GM18511 (cell line): ENCODE measurements at regions not wholly inside any gene's neighbourhood (a gene's known extent, or its start where the extent isn't known, plus 50 kb on each side); places are given as distances from the start of the nearest gene placed in this dataset.

Experiments
- ATAC-seq: cut with Tn5 transposase; IDR thresholded peaks from one replicate; pipeline ENCODE4 v1.9.1; 2021; ENCODE audit warnings: mild to moderate bottlenecking, moderate library complexity; ENCODE audit not compliant: unreplicated experiment

- ATAC-seq, result no peak
These were observed 101.4 kb downstream of the TOMM20 start for GRCh38 chr1:235027076-235027861.

DNA sequence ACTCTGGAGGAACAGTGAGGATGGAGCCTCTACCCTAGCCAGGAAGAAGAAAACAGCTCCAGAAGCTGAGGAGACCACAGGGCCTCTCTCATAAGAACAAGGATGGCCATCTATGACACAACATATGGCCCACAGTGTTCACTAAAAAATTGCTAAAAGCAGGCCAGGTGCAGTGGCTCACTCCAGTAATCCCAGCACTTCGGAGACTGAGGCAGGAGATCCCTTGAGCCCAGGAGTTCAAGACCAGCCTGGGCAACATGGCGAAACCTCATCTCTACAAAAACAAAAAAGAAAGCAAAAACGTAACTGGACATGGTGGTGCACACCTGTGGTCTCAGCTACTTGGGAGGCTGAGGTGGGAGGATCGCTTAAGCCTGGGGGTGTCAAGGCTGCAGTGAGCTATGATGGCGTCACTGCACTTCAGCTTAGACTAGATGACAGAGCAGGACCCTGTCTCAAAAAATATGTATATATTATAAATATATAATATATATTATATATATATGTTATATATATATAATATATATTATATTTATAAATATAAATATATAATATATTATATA, 103.1 kb downstream of the TOMM20 start:
- ATAC-seq, result no peak

- ATAC-seq, result no peak
These were observed 103.8 kb downstream of the TOMM20 start for GRCh38 chr1:235024711-235025421.

GRCh38 chr1:235023711-235024439, 104.8 kb downstream of the TOMM20 start:
- no peak for ATAC-seq

GRCh38 chr1:235022981-235023710, 105.5 kb downstream of the TOMM20 start:
- ATAC-seq, result peak; percentile 71

- ATAC-seq, result no peak
These were observed 106.2 kb downstream of the TOMM20 start for GRCh38 chr1:235022341-235022980.

GRCh38 chr1:235021815-235022214, 106.8 kb downstream of the TOMM20 start:
- no peak for ATAC-seq

- no peak for ATAC-seq
These were observed 107.3 kb downstream of the TOMM20 start for GRCh38 chr1:235021321-235021720.

GRCh38 chr1:235019961-235020360, 108.7 kb downstream of the TOMM20 start:
- ATAC-seq, result no peak

GRCh38 chr1:235019471-235019870, 109.2 kb downstream of the TOMM20 start:
- no peak for ATAC-seq

DNA sequence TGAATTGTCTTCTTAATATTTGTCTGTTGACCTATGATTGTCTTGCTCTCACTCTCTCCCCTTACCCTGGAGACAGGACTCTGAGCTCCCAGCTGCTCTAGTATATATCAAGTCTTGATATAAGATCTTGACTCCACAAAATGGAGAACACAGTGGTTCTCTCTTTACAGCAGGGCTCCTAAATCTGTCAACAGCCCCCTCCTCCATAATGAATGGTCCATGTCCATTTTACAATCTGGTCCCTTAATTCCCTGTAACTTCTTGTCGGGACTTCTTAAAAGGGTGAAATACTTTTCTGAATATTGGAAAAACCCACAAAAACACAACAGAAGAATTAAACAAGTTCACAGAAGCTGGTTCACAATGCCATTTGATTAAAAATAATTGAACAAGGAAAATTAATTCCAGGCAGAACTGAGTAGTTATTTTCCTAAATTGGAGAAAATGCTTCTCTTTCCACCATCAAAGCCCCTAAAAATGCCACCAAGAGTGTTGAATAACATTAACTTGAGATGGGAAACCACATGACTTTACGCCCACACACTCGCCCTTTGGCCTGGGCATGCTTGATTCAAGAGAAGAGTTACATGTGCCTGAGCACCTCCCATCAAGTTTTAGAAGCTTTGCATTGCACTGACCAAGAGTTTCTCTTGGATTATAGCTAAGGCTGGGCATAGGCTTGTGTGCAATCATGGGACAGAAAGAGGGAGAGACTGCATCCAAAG, 109.8 kb downstream of the TOMM20 start:
- no peak for ATAC-seq

- no peak for ATAC-seq
These were observed 110.5 kb downstream of the TOMM20 start for GRCh38 chr1:235018161-235018560.

DNA sequence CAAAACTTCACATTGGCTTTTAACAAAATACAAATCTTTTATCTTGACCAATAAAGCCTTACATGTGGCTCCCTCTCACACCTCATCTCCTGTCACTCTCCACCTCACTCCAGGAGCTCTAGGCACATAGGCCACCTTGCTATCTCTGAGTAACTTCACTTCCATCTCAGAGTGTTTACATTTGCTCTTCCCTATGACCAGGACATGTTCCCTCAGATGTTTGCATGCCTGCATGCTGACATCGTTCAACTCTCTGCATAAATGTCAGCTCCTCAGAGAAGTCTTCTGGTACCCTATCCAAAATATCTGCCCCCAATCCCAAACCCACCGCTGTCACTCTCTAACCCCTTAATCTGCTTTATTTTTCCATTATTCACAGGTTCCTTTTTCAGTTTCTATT, 110.9 kb downstream of the TOMM20 start:
- no peak for ATAC-seq

- ATAC-seq, result no peak
These were observed 111.4 kb downstream of the TOMM20 start for GRCh38 chr1:235017191-235017590.

DNA sequence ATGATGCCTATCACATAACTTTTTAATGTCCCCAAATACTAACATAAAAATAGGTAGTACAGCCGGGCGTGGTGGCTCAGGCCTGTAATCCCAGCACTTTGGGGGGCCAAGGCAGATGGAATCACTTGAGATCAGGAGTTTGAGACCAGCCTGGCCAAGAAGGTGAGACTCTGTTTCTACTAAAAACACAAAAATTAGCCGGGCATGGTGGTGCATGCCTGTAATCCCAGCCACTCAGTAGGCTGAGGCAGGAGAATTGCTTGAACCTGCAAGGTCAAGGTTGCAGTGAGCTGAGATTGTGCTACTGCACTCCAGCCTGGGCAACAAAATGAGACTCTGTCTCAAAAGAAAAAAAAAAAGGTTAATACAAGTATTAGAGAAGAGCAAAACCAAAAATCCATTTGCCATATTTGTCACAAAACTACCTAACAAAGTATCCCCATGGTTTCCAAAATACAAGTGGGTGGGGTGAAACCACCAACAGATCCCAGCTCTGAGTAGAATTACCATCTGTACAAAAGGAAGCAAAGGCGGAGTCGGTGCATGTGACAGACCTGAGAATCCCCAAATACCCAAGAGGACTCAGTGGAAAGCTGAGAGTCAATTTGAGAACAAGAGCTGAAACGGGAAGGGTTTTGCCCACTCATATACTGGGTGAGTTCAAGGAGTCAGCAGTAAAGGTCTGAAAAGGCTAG, 113.2 kb downstream of the TOMM20 start:
- ATAC-seq, result peak; percentile 37

GRCh38 chr1:235014756-235015155, 113.9 kb downstream of the TOMM20 start:
- no peak for ATAC-seq

GRCh38 chr1:235013512-235013911, 115.1 kb downstream of the TOMM20 start:
- no peak for ATAC-seq

- no peak for ATAC-seq
These were observed 116.0 kb downstream of the TOMM20 start for GRCh38 chr1:235012436-235013210.
